K562 (cell line): ENCODE measurements at regions not wholly inside any gene's neighbourhood (a gene's known extent, or its start where the extent isn't known, plus 50 kb on each side); places are given as distances from the start of the nearest gene placed in this dataset.

ENCODE experiments used
- ATAC-seq: fragments of 200-7000 bp; cut with Tn5 transposase; 3 replicates; pipeline ENCODE4 v1.9.1; 2020; ENCODE audit warnings: moderate library complexity
- BruUV-seq: library from RNA; stranded (reverse); fragments of 400-500 nt; replicated peaks from 2 replicates; lab custom pipeline; 2021; lab: Mats Ljungman, UMichigan
- CTCF ChIA-PET: fragments of 300-600 bp; formaldehyde crosslinking; extraction: SDS; loops from one replicate; lab custom pipeline; 2021; ENCODE audit warnings: low intra/inter-chr PET ratio; lab: Yijun Ruan, JAX
- POLR2A ChIA-PET: fragments of 300-600, 350-650 bp; sonication (Branson Sonifier 250); formaldehyde crosslinking; extraction: SDS; loops from one replicate; lab custom pipeline; 2021; ENCODE audit warnings: antibody characterized with exemption, inconsistent platforms; lab: Yijun Ruan, JAX
- DNase-seq, 4 experiments: peaks; one replicate each; pipeline versions ENCODE4 v3.0.0 to v3.0.0-alpha.2; 2011 to 2018; ENCODE audit warnings: low spot score in 3 of 4, mixed read lengths in 3 of 4; ENCODE audit errors: extremely low read depth in 1 of 4
- FAIRE-seq: peaks from 2 replicates; lab custom pipeline; 2011; peaks lifted over from hg19 to GRCh38; lab: Jason Lieb, UNC
- H2AFZ ChIP-seq: 2 replicates; pipeline ENCODE4 v1.6.0; 2011; ENCODE audit warnings: low read depth, low read length, control low read depth, inconsistent platforms
- H3K27ac ChIP-seq: fragments of 200-600 bp; 3 replicates; pipeline ENCODE4 v1.8.0; 2011; ENCODE audit warnings: low read depth, mild to moderate bottlenecking, control low read depth, inconsistent platforms, low read length, moderate library complexity, mixed read lengths; ENCODE audit errors: extremely low read depth
- H3K27me3 ChIP-seq, 2 experiments: fragments of 300-600 bp in 1 of 2; 2 replicates in 1 of 2; 3 replicates in 1 of 2; pipeline versions ENCODE4 v1.6.0 to v1.8.0; 2011; ENCODE audit warnings: inconsistent platforms in 2 of 2, low read length in 2 of 2, mild to moderate bottlenecking in 1 of 2, mixed read lengths in 1 of 2, moderate library complexity in 1 of 2; ENCODE audit not compliant: control insufficient read depth in 2 of 2, insufficient read depth in 2 of 2
- H3K36me3 ChIP-seq: fragments of 300-600 bp; 3 replicates; pipeline ENCODE4 v1.8.0; 2011; ENCODE audit warnings: mild to moderate bottlenecking, low read length, inconsistent platforms; ENCODE audit not compliant: control insufficient read depth, insufficient read depth
- H3K4me1 ChIP-seq, 2 experiments: fragments of 200-600 bp in 1 of 2; replicated peaks in 1 of 2; 2 replicates in 1 of 2; 3 replicates in 1 of 2; pipeline versions ENCODE4 v1.5.1 to v1.8.0; 2011; ENCODE audit warnings: inconsistent platforms in 2 of 2, low read length in 2 of 2, mild to moderate bottlenecking in 1 of 2, mixed read lengths in 1 of 2, moderate library complexity in 1 of 2; ENCODE audit not compliant: control insufficient read depth in 2 of 2, insufficient read depth in 2 of 2
- H3K4me2 ChIP-seq: 2 replicates; pipeline ENCODE4 v1.6.1; 2011; ENCODE audit warnings: low read length, control low read depth, inconsistent platforms, mixed read lengths; ENCODE audit not compliant: insufficient read depth
- H3K4me3 ChIP-seq: fragments of 200-600 bp; sonication (generic), shearing (Covaris generic); 2 replicates; pipeline ENCODE4 v1.5.1; 2016; ENCODE audit warnings: control low read depth, inconsistent platforms
- H3K79me2 ChIP-seq: fragments of 200-600 bp; 3 replicates; pipeline ENCODE4 v1.8.0; 2011; ENCODE audit warnings: low read length, inconsistent platforms; ENCODE audit not compliant: control insufficient read depth, insufficient read depth
- H3K9ac ChIP-seq, 2 experiments: 2 replicates each; pipeline versions ENCODE4 v1.6.0 to v1.6.1; 2011; ENCODE audit warnings: low read depth in 2 of 2, low read length in 2 of 2, control low read depth in 1 of 2, inconsistent platforms in 1 of 2, mild to moderate bottlenecking in 1 of 2, mixed read lengths in 1 of 2; ENCODE audit not compliant: insufficient read depth in 1 of 2
- H3K9me1 ChIP-seq: one replicate; pipeline ENCODE4 v1.6.0; 2011; ENCODE audit warnings: inconsistent platforms, mild to moderate bottlenecking, low read length, moderate library complexity; ENCODE audit not compliant: control insufficient read depth, insufficient read depth
- H3K9me3 ChIP-seq: replicated peaks from 2 replicates; pipeline ENCODE4 v1.5.1; 2011; ENCODE audit warnings: low read depth, low read length, inconsistent platforms; ENCODE audit not compliant: control insufficient read depth, insufficient read depth
- H4K20me1 ChIP-seq: replicated peaks from 2 replicates; pipeline ENCODE4 v1.6.1; 2011; ENCODE audit warnings: low read length, inconsistent platforms, mixed read lengths; ENCODE audit not compliant: control insufficient read depth, insufficient read depth
- CEBPG ChIP-seq, 3 experiments: fragments of 200-800 bp in 1 of 3; sonication (Bioruptor generic) in 1 of 3; sonication (generic) in 1 of 3; formaldehyde crosslinking in 1 of 3; IDR thresholded peaks in 2 of 3; conservative IDR thresholded peaks in 1 of 3; 2 replicates each; pipeline versions ENCODE4 v1.6.1 to v1.8.0; 2016 to 2022; ENCODE audit warnings: missing compliant biosample characterization in 2 of 3, missing genetic modification characterization in 2 of 3, mild to moderate bottlenecking in 1 of 3, missing genetic modification reagents in 1 of 3
- KLF10 ChIP-seq: fragments of 250-450 bp; sonication (Bioruptor Pico); IDR thresholded peaks from 2 replicates; pipeline ENCODE4 v1.6.1; 2021; ENCODE audit warnings: matching md5 sums
- RBM17 ChIP-seq: fragments of 200-400 bp; formaldehyde crosslinking; IDR thresholded peaks from 2 replicates; pipeline ENCODE4 v1.6.1; 2017; ENCODE audit warnings: low read depth, mild to moderate bottlenecking, low read length, borderline replicate concordance
- SNRNP70 ChIP-seq: fragments of 200-400 bp; formaldehyde crosslinking; optimal IDR thresholded peaks from 2 replicates; pipeline ENCODE3; 2017; ENCODE audit warnings: low read depth, low read length
- TAF15 ChIP-seq: fragments of 200-400 bp; formaldehyde crosslinking; IDR thresholded peaks from 2 replicates; pipeline ENCODE4 v1.6.1; 2017; ENCODE audit warnings: mild to moderate bottlenecking, low read depth, low read length, moderate library complexity
- TCFL5 ChIP-seq: fragments of 250-450 bp; sonication (Bioruptor Pico); conservative IDR thresholded peaks from 2 replicates; pipeline ENCODE4 v1.6.1; 2021; ENCODE audit warnings: mild to moderate bottlenecking, moderate library complexity, matching md5 sums
- ZFX ChIP-seq: sonication (generic); formaldehyde crosslinking; IDR thresholded peaks from 2 replicates; pipeline ENCODE4 v1.8.0; 2022; ENCODE audit warnings: mild to moderate bottlenecking, missing genetic modification reagents, moderate library complexity
- WGBS: fragments of 100-300 bp; shearing (Covaris generic); methylation state at CpG from one replicate; pipeline ENCODE4 v1.1.6; 2016; ENCODE audit warnings: low coverage, mixed read lengths; ENCODE audit not compliant: insufficient coverage; ENCODE audit errors: missing lambda C conversion rate; 5-methylcytosine and 5-hydroxymethylcytosine counted together
- in situ Hi-C: fragments of 300-500 bp; cut with MboI; formaldehyde crosslinking; loops from 4 replicates; pipeline ENCODE4 v1.15.0; 2018; ENCODE audit warnings: inconsistent platforms, mixed read lengths
- intact Hi-C: fragments of 100-400 bp; cut with micrococcal nuclease; formaldehyde crosslinking; loops from 2 replicates; pipeline ENCODE4 v1.14.2; 2022
- TF ChIP-seq, protein P1 (sequence below): fragments of 250-450 bp; sonication (Bioruptor Pico); IDR thresholded peaks from 2 replicates; pipeline ENCODE4 v1.9.0; 2021; ENCODE audit warnings: mild to moderate bottlenecking
- TF ChIP-seq, protein P2 (sequence below): fragments of 200-600 bp; sonication (generic); IDR thresholded peaks from one replicate; pipeline ENCODE4 v1.6.1; 2012; ENCODE audit warnings: mild to moderate bottlenecking, low read depth, low read length, inconsistent platforms

DNA sequence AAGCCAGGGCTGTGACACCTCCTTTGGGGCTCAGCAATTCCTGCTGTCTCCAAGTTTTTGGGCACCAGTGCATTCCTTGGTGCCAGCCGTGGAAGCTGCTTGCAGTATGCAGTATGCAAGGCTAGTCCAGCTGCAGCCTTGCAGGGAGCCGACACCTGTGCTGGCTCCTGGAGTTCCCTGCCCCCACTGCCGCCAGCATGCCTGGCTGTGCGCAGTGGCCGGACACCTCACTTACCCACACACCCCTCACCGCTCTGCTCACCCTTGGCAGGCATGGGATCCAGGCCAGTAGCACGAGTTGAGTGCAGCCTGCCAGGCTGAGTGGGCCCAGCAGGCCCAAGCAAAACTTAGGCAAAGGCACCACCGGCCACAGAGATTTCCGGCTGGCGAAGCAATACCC, 77.4 kb downstream of the SAMD9 start:
- Histone ChIP-seq H3K9me1 (no peaks in the 10 kb centered on the region), H3K27me3 (no peaks in the 10 kb centered on the region), H4K20me1 (no peaks in the 10 kb centered on the region), H2AFZ (0 out of 2 replicates have a peak overlapping the region, but pooled peaks have one; percentile 66), H3K79me2 (no peaks in the 10 kb centered on the region), H3K4me3 (no peak overlapping the region), H3K27ac (no peak overlapping the region), H3K4me2 (no peak overlapping the region), H3K4me1 (peaks cover 0 to 17% of the 10 kb centered on the region in 2 experiments; a peak in 3 of 5 replicates), H3K9ac (no peak overlapping the region; a peak in 1 of 4 replicates), H3K36me3 (no peaks in the 10 kb centered on the region), H3K9me3 (no peaks in the 10 kb centered on the region)
- no peak for FAIRE-seq
- ATAC-seq = peak; percentile 14; the same call in 2 of the 3 replicates
- CTCF ChIA-PET = no interaction called here
- in situ Hi-C loops (no loop called here), intact Hi-C loops (loop anchor here (10.0 kb wide), 1 partner anchor 1156 kb away; the partner anchor contains the start of gene MTERF1)
- WGBS = 59% methylated on average over 10 of the region's 10 CpGs
- TF ChIP-seq, protein P1, sequence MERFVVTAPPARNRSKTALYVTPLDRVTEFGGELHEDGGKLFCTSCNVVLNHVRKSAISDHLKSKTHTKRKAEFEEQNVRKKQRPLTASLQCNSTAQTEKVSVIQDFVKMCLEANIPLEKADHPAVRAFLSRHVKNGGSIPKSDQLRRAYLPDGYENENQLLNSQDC (CRISPR knock-in tag) = no peak
- TF ChIP-seq, protein P2, sequence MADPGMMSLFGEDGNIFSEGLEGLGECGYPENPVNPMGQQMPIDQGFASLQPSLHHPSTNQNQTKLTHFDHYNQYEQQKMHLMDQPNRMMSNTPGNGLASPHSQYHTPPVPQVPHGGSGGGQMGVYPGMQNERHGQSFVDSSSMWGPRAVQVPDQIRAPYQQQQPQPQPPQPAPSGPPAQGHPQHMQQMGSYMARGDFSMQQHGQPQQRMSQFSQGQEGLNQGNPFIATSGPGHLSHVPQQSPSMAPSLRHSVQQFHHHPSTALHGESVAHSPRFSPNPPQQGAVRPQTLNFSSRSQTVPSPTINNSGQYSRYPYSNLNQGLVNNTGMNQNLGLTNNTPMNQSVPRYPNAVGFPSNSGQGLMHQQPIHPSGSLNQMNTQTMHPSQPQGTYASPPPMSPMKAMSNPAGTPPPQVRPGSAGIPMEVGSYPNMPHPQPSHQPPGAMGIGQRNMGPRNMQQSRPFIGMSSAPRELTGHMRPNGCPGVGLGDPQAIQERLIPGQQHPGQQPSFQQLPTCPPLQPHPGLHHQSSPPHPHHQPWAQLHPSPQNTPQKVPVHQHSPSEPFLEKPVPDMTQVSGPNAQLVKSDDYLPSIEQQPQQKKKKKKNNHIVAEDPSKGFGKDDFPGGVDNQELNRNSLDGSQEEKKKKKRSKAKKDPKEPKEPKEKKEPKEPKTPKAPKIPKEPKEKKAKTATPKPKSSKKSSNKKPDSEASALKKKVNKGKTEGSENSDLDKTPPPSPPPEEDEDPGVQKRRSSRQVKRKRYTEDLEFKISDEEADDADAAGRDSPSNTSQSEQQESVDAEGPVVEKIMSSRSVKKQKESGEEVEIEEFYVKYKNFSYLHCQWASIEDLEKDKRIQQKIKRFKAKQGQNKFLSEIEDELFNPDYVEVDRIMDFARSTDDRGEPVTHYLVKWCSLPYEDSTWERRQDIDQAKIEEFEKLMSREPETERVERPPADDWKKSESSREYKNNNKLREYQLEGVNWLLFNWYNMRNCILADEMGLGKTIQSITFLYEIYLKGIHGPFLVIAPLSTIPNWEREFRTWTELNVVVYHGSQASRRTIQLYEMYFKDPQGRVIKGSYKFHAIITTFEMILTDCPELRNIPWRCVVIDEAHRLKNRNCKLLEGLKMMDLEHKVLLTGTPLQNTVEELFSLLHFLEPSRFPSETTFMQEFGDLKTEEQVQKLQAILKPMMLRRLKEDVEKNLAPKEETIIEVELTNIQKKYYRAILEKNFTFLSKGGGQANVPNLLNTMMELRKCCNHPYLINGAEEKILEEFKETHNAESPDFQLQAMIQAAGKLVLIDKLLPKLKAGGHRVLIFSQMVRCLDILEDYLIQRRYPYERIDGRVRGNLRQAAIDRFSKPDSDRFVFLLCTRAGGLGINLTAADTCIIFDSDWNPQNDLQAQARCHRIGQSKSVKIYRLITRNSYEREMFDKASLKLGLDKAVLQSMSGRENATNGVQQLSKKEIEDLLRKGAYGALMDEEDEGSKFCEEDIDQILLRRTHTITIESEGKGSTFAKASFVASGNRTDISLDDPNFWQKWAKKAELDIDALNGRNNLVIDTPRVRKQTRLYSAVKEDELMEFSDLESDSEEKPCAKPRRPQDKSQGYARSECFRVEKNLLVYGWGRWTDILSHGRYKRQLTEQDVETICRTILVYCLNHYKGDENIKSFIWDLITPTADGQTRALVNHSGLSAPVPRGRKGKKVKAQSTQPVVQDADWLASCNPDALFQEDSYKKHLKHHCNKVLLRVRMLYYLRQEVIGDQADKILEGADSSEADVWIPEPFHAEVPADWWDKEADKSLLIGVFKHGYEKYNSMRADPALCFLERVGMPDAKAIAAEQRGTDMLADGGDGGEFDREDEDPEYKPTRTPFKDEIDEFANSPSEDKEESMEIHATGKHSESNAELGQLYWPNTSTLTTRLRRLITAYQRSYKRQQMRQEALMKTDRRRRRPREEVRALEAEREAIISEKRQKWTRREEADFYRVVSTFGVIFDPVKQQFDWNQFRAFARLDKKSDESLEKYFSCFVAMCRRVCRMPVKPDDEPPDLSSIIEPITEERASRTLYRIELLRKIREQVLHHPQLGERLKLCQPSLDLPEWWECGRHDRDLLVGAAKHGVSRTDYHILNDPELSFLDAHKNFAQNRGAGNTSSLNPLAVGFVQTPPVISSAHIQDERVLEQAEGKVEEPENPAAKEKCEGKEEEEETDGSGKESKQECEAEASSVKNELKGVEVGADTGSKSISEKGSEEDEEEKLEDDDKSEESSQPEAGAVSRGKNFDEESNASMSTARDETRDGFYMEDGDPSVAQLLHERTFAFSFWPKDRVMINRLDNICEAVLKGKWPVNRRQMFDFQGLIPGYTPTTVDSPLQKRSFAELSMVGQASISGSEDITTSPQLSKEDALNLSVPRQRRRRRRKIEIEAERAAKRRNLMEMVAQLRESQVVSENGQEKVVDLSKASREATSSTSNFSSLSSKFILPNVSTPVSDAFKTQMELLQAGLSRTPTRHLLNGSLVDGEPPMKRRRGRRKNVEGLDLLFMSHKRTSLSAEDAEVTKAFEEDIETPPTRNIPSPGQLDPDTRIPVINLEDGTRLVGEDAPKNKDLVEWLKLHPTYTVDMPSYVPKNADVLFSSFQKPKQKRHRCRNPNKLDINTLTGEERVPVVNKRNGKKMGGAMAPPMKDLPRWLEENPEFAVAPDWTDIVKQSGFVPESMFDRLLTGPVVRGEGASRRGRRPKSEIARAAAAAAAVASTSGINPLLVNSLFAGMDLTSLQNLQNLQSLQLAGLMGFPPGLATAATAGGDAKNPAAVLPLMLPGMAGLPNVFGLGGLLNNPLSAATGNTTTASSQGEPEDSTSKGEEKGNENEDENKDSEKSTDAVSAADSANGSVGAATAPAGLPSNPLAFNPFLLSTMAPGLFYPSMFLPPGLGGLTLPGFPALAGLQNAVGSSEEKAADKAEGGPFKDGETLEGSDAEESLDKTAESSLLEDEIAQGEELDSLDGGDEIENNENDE = no peak
- TF ChIP-seq CEBPG (CRISPR knock-in tag; IDR thresholded peaks at IDR 0.05) (no peak), CEBPG (tag; conservative IDR thresholded peaks at IDR 0.05 in 1 of 2, IDR thresholded peaks at IDR 0.05 in 1 of 2) (no peak), ZFX (CRISPR knock-in tag) (no peak), SNRNP70 (no peak), TCFL5 (CRISPR knock-in tag) (no peak), RBM17 (no peak), TAF15 (no peak), KLF10 (CRISPR knock-in tag) (no peak)
- POLR2A ChIA-PET = no interaction called here
- BruUV-seq = no TSS peak
- no peak for DNase-seq
